NCI-H748 treated with DMSO at 0.1 percent for 48 hours (cell line): ENCODE measurements at regions not wholly inside any gene's neighbourhood (a gene's known extent, or its start where the extent isn't known, plus 50 kb on each side); places are given as distances from the start of the nearest gene placed in this dataset.
A peak's percentile ranks its signal among the peaks of the same experiment; 100 is the strongest.
"Not testable (repeated sequence)": the region's sequence is repeated elsewhere in the genome, so short reads cannot be mapped to it uniquely, and the experiment has no call there.

Source experiments
- DNase-seq: peaks from one replicate; lab custom pipeline; 2025; lab: John Stamatoyannopoulos, UW

DNA sequence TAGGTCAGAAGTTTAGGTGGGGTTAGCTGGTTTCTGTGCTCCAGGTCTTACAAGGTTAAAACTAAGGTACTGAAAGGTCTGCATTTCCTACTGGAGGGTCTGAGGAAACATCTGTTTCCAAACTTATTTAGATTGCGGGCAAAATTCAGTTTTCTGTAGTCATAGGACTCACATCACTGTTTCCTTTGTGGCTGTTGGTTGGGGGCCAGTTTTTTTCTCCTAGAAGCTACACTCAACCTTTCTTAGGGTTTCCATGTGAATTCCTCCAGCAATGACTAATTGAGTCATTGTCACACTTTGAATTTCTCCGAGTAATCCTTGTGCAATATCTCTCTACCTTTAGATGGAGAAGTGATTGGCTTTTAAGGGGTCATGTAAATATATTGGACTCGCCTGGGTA lies 773.4 kb upstream of the SLITRK1 start:
- no peak for DNase-seq

DNA sequence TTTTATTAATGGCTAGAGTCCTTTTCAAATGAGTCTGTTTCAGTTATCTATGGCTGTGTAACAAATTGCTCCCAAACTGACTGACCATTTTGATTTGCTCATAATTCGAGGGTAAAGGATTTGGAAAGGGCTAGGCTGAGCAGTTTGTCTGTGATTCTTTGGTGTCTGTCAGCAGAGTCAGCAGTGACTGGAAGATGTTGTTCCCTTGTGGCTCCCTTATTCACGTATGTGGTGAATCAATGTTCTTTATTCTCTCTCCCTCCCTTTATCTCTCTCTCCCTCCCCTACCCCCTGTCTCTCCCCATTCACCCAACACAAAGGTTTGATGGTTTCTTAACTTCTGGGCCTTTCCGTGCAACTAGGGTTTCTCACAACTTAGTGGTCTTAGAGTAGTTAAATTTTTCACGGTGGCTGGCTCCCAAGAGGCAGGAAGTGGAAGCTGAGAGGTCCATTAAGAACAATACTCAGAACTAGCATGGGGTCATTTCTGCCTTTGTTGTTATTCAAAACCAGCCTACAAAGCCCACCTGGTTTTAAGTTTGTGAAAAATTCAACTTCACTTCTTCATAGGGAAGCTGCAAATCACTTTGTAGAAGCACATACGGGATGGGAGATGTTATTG lies 772.5 kb upstream of the SLITRK1 start:
- DNase-seq, result no peak

- no peak for DNase-seq
These were observed 771.8 kb upstream of the SLITRK1 start for GRCh38 chr13:84653915-84654534.

DNA sequence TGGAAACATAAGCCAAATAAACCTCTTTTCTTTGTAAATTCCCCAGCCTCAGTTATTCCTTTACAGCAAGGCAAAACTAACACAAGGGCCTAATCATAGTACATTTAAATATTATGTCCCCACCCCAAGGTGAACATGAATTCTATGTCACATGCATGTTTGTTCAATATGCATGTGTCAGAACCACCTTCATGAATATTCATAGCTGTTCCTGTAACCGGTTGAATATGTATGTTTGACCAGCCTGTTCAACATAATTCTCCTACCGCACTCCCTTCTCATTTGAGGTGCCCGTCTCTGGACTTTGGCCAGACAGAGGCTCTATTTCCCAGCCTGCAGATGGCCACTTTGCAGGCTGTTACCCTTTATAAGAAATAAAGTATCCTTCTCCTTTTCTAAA lies 769.4 kb upstream of the SLITRK1 start:
- DNase-seq, result no peak

GRCh38 chr13:84651288-84651687 lies 769.0 kb upstream of the SLITRK1 start:
- no peak for DNase-seq

DNA sequence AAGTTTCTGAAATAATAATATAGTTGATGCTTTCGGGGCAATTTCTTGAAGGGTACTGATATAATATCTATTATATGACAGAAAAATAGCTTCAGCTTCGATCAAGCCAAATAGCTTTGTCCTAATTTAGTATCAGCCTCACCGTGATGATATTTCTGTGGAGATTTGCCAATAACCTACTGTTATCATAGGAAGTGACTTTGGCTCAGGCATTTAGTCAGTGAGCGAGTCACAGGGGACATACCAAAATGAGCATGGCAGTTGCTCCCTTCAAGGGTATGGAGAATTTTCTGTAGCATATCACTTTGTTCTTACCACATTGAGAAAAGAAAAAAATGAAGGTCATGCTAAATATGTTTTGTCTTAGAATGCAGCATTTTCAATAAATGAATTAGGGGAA lies 767.6 kb upstream of the SLITRK1 start:
- no peak for DNase-seq

GRCh38 chr13:84648069-84648640 lies 765.9 kb upstream of the SLITRK1 start:
- DNase-seq, result peak; percentile 9

DNA sequence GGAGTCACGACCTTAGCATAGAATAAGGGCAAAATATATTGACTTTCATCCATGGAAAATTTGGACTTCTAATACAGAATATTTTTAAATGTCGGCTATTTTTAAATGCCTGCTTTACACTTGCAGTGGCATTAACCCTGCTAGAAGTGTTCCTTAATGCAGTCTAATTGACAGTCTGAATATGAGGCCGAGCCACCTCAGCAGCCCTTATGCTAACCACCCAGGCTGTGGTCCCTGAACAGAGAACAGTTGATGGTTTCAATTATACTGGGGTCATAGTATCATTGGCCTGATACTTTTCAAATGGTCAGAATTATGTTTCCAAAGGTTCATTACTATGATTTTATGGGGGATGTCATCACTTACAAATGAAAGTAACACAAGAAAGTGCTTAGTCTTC lies 764.7 kb upstream of the SLITRK1 start:
- no peak for DNase-seq

GRCh38 chr13:84645196-84646012 lies 763.1 kb upstream of the SLITRK1 start:
- DNase-seq, result peak; percentile 47

DNA sequence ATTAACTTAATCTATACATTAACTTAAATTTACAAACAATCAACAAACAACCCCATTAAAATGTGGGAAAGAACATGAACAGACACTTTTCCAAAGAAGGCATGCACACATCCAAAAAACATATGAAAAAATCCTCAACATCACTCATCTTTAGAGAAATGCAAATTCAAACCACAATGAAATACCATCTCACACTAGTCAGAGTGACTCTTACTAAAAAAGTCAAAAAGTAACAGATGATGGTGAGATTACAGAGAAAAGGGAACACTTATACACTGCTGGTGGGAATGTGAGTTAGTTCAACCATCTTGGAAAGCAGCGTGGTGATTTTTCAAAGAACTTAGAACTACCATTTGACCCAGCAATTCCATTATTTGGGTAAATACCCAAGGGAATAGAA lies 759.2 kb upstream of the SLITRK1 start:
- no peak for DNase-seq

DNA sequence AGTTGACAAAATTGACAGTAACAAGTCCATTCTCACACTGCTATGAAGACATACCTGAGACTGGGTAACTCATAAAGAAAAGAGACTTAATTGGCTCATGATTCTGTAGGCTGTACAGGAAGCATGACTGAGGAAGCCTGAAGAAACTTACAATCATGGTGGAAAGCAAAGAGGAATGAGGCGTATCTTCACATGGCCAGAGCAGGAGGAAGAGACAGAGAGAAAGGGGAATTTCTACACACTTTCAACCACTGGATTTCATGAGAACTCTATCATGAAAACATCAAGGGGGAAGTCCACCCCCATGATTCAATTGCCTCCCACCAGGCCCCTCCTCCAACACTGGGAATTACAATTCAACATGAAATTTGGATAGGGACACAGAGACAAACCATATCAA lies 758.4 kb upstream of the SLITRK1 start:
- DNase-seq, result no peak

DNA sequence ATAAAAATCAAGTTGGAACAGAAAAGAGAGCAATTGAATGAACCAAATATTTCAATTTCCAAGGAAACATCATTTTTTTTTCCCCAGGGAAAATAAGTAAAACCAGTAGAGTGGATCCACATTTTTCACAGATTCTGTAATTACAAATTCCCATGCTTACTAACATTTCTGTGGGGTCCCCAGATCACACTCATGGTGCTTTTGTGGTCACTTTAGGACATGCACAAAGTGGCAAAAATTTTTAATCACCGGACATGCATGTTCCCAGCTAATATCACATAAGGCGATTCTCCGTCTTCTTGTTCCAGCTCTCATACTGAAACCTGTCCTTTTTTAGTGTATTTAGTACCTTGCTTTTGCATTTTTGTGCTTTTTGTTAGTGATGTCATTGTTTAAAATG lies 748.2 kb upstream of the SLITRK1 start:
- DNase-seq, result no peak

DNA sequence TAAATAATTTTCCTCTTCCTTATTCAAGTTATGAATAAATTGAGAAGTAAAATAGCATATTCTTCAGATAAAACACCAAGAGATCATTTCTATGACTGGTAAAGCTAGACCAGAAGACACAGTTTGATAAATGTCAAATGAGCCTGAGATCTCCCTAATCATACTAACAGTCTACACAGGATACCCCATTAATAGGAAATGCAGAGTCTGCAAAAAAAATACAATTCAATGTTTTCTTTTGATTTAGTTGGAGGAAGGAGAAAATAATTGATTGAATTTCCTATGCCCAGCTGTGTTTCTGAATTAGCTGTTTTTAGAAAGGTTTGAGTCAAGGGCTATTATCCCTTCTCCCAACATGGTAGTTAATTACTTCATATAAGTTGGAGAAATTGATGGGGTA lies 734.6 kb upstream of the SLITRK1 start:
- no peak for DNase-seq

DNA sequence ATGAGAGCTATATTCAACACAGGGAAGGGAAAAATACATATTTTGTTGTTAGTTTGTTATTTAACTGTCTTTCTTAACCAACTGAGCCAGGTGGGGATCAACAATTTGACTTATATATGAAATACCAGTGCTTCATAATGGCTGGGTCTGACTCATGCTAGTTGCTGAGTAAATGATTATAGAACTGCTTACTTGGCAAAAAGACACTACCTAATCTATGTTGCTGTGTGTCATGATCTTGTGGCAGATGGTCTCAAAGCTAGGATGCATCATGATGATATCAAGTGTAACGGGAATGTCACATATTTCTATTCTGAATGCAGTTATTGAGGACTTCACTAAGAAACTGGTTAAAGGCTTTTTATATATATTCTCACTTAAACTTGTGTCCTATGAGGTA lies 727.4 kb upstream of the SLITRK1 start:
- no peak for DNase-seq

DNA sequence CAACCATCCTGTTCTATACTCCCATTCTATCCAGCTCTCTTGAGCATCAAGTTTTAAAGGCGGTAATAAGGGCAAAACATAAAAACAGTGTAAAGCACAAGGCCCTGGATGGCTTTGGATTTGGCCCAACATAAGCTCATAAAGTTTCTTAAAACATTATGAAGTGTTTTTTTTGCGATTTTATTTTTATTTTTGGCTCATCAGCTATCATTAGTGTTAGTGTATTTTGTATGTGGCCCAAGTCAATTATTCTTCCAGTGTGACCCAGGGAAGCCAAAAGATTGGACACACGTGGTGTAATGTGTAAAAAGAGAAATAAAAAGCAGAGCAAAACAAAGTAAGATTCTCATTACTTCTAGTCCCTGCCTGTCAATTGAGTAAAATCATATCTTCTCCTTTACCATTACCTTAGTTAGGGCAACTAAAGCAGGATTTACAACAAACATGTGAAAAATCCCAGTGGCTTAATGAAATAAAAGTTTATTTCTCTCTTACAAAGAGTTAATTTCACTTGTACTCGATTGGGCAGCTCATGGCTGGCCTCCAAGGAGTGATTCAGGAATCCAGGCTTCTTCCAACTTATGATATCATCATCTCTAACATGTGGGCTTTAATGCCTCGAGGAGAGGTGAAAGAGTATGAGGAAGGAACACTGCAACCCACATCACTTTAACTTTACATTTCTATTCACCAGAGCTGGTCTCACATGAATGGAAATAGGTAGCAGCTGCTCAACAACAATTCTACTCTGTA lies 725.2 kb upstream of the SLITRK1 start:
- DNase-seq, result no peak

DNA sequence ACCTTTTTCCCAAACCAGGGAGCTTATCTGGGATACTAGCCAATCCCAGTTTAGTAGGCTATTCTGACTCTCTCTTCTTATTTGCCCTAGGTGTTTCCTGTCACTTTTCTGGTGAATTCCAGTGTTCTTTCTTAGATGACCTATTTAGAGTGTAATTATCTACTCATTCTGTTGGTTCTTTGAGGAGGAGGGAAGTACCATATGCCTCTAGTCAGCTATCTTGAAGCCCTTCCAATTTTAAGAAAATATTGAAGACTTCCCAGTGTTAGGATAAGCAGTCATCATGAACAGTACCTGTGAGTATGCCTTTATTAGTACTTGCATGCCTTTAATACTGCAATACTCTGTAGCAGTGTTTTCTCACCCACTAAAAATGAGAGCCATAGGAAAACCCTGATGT lies 724.3 kb upstream of the SLITRK1 start:
- DNase-seq, result no peak

- no peak for DNase-seq
These were observed 723.7 kb upstream of the SLITRK1 start for GRCh38 chr13:84605927-84606326.

DNA sequence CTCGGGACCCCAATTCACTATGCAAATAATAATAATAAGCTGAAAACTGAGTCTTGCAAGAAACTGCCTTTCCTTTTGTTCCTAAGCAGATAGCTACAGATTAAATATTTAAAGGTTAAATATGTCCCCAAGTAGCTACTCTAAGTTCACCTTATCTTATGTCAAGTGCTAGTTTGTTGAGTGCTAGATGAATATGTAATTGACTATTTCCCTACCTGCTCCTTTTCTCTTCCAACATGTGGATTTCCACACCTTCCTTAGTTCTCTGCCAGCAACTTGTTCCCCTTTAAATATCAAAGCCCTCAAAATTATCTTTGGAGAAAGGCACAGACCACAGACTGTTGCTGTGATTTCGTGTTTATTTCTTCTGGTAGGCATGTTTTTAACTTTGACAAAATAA lies 709.2 kb upstream of the SLITRK1 start:
- no peak for DNase-seq

- no peak for DNase-seq
These were observed 708.4 kb upstream of the SLITRK1 start for GRCh38 chr13:84590663-84591062.

DNA sequence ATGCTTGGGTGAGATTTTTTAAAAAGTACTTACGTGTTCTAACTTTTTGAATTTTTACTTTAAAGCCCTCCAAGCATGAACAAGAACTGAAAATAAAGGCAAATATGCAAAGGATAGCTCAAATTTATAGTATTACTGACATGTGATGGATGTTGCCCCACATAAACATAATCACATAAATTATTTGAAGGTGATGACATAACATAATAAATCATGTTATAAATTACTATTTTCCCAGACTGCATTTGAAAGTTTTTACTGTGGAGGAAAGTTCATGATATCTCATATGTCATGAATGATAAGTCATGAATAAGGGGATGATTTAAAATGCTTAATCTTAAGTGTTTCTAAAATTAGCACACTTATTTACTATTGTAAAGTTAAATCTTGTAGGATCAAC lies 705.7 kb upstream of the SLITRK1 start:
- no peak for DNase-seq

GRCh38 chr13:84579901-84580300 lies 697.6 kb upstream of the SLITRK1 start:
- not testable (repeated sequence) for DNase-seq

DNA sequence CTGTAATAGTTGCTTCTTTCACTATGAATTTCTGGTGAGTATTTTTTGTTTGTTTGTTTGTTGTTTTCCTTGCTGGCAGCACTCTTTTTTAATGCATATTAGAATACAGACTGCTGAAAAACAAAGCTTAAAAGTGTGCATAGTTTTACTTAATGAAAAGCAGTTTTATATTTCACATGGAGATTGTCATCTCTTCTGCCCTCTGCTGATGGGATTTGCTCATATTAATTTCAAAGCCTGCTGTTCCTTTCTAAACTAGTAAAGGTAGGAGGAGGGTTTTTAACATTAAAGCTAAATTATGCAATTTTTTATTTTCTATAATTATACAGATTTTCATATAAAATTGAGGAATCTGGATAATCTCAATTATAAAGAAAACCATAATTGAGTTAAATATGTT lies 692.6 kb upstream of the SLITRK1 start:
- DNase-seq, result peak; percentile 27
